ENCODE measurements at regions not wholly inside any gene's neighbourhood (a gene's known extent, or its start where the extent isn't known, plus 50 kb on each side); places are given as distances from the start of the nearest gene placed in this dataset.

GRCh38 chr4:111761531-111761930, 383.7 kb upstream of the FAM241A start:
- 32% methylated on average over 4 of the region's 4 CpGs for WGBS (ENCODE audit: insufficient coverage, low coverage, low lambda C conversion rate, missing lambda C conversion rate)
- DNase-seq = no peak
- H3K9me3 ChIP-seq = no peaks in the 10 kb centered on the region
- TF ChIP-seq CTCF (IDR thresholded peaks at IDR 0.05) = no peak
- TF ChIP-seq POLR2A (IDR thresholded peaks at IDR 0.05) = no peak
- no peak for ATAC-seq
- no peaks in the 10 kb centered on the region for H3K36me3 ChIP-seq
- H3K27ac ChIP-seq = no peak overlapping the region
- no peaks in the 10 kb centered on the region for H3K4me1 ChIP-seq
- intact Hi-C loops (cut with DNase I) = no loop called here
- H3K27me3 ChIP-seq = no peaks in the 10 kb centered on the region
- no peak overlapping the region for H3K4me3 ChIP-seq

GRCh38 chr4:111770514-111770913, 374.7 kb upstream of the FAM241A start:
- Histone ChIP-seq H3K4me1 (no peaks in the 10 kb centered on the region), H3K9me3 (no peaks in the 10 kb centered on the region), H3K36me3 (no peaks in the 10 kb centered on the region), H3K27ac (no peak overlapping the region), H3K4me3 (no peak overlapping the region), H3K27me3 (no peaks in the 10 kb centered on the region)
- TF ChIP-seq CTCF (IDR thresholded peaks at IDR 0.05) (no peak), POLR2A (IDR thresholded peaks at IDR 0.05) (no peak)
- intact Hi-C loops (cut with DNase I) = no loop called here
- WGBS (ENCODE audit: insufficient coverage, low coverage, low lambda C conversion rate, missing lambda C conversion rate) = 62% methylated on average over 5 of the region's 8 CpGs
- DNase-seq = no peak
- ATAC-seq = no peak

GRCh38 chr4:111773858-111774257, 371.4 kb upstream of the FAM241A start:
- TF ChIP-seq CTCF (IDR thresholded peaks at IDR 0.05) (no peak), POLR2A (IDR thresholded peaks at IDR 0.05) (no peak)
- WGBS (ENCODE audit: insufficient coverage, low coverage, low lambda C conversion rate, missing lambda C conversion rate) = 55% methylated on average over 2 of the region's 3 CpGs
- no peaks in the 10 kb centered on the region for H3K9me3 ChIP-seq
- intact Hi-C loops (cut with DNase I) = no loop called here
- H3K4me3 ChIP-seq = no peak overlapping the region
- no peaks in the 10 kb centered on the region for H3K36me3 ChIP-seq
- ATAC-seq (no peak), DNase-seq (no peak)
- H3K27me3 ChIP-seq = no peaks in the 10 kb centered on the region
- no peak overlapping the region for H3K27ac ChIP-seq
- no peaks in the 10 kb centered on the region for H3K4me1 ChIP-seq

GRCh38 chr4:111775556-111776297, 369.5 kb upstream of the FAM241A start:
- H3K4me3 ChIP-seq = no peak overlapping the region
- H3K9me3 ChIP-seq = no peaks in the 10 kb centered on the region
- no peaks in the 10 kb centered on the region for H3K36me3 ChIP-seq
- intact Hi-C loops (cut with DNase I) = no loop called here
- ATAC-seq = no peak
- TF ChIP-seq CTCF (IDR thresholded peaks at IDR 0.05) = no peak
- no peak for TF ChIP-seq POLR2A (IDR thresholded peaks at IDR 0.05)
- no peaks in the 10 kb centered on the region for H3K4me1 ChIP-seq
- no peaks in the 10 kb centered on the region for H3K27me3 ChIP-seq
- WGBS (ENCODE audit: insufficient coverage, low coverage, low lambda C conversion rate, missing lambda C conversion rate) = 44% methylated on average over 4 of the region's 4 CpGs
- DNase-seq = no peak
- no peak overlapping the region for H3K27ac ChIP-seq

Data from right lobe of liver (tissue), 6 donors.